C4-2B (cell line): ENCODE measurements at regions not wholly inside any gene's neighbourhood (a gene's known extent, or its start where the extent isn't known, plus 50 kb on each side); places are given as distances from the start of the nearest gene placed in this dataset.

Source experiments
- H3K27ac ChIP-seq: fragments of 450-650 bp; 2 replicates; pipeline ENCODE4 v1.5.1; 2017
- ZFX ChIP-seq: fragments of 450-650 bp; IDR thresholded peaks from 2 replicates; pipeline ENCODE4 v1.6.1; 2017
- TF ChIP-seq, protein P1 (sequence below): fragments of 450-650 bp; conservative IDR thresholded peaks from 2 replicates; pipeline ENCODE4 v1.5.1; 2017; ENCODE audit warnings: mild to moderate bottlenecking

DNA sequence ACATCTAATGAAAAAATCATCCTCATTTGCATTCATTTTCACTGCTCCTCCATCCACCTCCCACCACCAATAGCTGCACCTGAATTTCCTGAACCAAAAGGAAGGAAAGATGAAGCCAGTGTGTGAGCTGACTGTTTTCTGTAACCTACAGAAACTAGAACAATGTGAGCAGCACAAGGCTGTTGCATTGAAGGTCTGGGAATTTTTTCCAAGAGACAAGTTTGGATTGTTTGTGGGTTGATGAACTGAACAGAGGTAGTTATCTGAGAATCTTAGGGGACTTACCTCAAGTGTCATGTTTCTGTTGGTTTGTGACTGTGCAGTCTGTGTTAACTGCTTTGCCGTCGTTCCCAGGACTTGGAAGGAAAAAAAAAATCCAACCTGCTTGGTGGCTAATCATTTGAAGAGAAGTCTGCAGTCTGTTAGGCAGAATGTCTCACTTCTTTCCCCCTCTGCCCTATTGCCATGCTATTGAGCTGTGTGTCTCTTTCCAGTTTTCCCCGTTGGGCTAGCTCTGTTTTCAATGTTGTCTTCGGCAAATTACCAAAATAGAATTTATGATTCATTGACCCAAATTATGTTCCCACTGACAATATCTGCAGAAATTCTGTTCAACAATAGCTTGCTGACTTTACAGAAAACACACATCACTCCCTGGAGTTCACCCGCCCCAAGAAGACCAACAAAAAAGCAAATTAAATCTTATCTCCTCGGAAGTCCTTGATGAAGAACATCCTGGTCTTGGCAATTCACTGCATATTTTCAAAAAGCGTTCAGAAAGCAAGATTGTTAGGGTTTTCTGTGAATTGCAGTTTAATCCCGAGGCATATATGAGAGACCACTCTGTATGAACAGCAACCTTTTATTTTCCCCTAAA lies 76.0 kb downstream of the SC5D start:
- no peak for TF ChIP-seq ZFX
- TF ChIP-seq, protein P1, sequence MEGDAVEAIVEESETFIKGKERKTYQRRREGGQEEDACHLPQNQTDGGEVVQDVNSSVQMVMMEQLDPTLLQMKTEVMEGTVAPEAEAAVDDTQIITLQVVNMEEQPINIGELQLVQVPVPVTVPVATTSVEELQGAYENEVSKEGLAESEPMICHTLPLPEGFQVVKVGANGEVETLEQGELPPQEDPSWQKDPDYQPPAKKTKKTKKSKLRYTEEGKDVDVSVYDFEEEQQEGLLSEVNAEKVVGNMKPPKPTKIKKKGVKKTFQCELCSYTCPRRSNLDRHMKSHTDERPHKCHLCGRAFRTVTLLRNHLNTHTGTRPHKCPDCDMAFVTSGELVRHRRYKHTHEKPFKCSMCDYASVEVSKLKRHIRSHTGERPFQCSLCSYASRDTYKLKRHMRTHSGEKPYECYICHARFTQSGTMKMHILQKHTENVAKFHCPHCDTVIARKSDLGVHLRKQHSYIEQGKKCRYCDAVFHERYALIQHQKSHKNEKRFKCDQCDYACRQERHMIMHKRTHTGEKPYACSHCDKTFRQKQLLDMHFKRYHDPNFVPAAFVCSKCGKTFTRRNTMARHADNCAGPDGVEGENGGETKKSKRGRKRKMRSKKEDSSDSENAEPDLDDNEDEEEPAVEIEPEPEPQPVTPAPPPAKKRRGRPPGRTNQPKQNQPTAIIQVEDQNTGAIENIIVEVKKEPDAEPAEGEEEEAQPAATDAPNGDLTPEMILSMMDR = no peak
- no peak overlapping the region for H3K27ac ChIP-seq

DNA sequence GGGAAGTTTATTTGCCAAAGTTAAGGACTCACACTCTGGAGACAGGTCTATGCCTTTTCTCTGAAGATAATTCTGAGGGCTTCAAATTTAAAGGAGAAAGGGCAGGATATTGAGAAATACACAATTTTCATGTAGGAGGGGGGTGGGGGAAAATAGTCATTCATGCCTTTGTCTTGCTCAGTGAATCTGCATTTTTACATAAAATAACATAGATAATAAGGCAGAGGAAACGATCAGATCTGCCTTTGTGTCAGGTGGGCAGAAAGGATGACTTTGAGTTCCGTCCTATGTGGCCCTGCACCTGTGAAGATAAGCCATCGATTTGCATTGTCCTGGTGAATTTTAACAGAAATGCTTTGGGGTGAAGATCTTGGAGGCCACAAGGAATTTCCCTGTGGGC lies 76.8 kb downstream of the SC5D start:
- TF ChIP-seq, protein P1 = no peak
- no peak for TF ChIP-seq ZFX
- H3K27ac ChIP-seq = no peak overlapping the region

DNA sequence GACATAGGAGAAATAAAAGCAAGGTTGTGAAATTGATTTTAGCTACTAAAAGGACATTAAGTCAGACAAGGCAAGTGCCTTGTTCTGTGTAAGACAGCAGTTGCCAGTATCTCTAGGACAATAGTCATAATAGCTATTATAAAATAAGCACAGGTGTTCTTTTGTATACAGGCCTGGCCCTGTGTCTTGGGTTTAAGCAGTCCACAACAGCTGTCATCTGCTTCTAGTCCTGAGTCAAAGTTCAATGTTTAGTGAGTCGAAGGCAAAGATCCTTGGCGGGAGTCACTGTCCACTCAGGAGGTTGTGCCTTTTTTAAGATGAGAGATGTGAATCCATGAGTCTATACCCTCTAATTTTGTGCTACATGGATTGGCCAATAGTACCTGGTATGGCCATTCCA lies 79.5 kb downstream of the SC5D start:
- no peak for TF ChIP-seq ZFX
- TF ChIP-seq, protein P1 = no peak
- no peak overlapping the region for H3K27ac ChIP-seq

DNA sequence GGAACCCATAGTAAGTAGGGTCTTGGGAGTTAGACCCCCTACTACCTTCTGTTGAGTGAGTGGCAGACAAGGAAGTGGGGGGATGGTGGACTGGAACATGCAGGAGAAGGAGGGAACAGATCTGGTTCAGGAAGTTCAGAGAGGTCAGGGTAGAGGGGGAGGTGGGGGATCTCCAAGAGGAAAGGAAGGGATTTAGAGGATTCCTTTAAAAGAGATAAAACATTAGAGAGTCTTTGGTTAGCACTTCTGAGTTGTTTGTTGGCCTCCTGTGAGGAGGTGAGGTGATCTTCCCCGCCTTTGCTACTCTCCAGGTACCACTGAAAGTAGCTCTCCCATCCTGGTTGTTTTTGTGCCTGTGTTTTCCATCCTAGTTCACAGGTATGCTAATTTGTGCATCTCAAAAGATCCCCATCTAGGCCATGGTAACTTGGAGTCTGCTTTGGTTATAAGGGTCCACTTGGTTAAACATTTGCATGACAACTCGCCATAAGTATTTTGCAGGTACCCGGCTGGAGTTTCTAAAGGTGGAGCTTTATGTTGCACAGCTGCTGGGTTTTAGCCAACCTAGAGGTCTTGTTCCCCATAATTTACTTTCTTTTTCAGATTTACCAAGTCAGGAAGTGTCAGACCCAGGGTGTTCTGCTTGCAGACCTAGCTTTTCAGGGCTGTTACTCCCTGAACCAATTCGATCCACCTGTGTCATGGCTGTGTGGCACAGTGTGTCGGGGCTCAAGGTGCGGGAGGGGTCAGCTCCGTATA lies 79.3 kb upstream of the SORL1 start:
- H3K27ac ChIP-seq = no peak overlapping the region
- TF ChIP-seq, protein P1 = no peak
- TF ChIP-seq ZFX = no peak

DNA sequence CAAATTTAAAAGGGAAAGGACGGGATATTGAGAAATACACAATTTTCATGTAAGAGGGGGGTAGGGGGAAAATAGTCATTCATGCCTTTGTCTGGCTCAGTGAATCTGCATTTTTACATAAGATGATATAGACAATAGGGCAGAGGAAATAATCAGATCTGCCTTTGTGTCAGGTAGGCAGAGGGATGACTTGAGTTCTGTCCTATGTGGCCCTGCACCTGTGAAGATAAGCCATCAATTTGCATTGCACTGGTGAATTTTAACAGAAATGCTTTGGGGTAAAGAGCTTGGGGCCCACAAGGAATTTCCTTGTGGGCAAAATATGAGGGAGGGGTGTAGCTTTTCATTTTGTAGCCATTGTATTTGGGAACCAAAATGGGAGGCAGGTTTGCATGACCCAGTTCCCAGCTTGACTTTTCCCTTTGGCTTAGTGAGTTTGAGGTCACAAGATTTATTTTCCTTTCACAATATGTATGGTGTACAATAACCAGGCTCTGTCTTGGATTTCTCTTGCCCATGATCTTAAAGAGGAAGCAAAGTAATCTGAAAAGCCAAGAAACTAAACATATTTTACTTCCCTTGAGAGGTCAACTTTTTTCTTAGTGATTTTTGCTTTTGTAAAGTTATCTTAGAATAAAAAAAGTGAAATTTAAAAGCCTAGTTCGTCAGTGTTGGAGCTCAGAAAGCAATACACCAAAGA lies 77.7 kb upstream of the SORL1 start:
- no peak for TF ChIP-seq ZFX
- TF ChIP-seq, protein P1 = no peak
- no peak overlapping the region for H3K27ac ChIP-seq

DNA sequence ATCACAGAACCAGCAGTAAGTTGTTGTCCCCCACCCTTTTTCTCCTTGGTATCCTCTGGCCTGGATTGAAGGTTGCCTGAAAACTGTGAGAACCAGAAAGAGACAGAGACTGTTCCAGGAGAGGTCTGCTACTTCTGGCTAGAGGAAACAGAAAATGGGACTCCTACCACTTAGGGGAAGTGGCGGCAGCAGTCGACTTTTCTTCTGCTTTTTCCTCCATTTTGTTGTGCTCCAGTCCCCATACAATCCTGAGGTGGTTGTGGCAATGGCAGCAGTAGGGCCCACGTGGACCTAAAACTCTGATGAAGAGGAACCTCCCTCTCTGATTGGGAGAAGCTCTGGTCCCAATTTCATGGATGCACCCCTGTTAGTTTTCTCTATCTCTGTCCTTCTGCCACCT lies 76.0 kb upstream of the SORL1 start:
- TF ChIP-seq, protein P1 = no peak
- no peak for TF ChIP-seq ZFX
- no peak overlapping the region for H3K27ac ChIP-seq
